Osteocyte (in vitro differentiated cells): ENCODE measurements at regions not wholly inside any gene's neighbourhood (a gene's known extent, or its start where the extent isn't known, plus 50 kb on each side); places are given as distances from the start of the nearest gene placed in this dataset.
"Not testable (repeated sequence)": the region's sequence is repeated elsewhere in the genome, so short reads cannot be mapped to it uniquely, and the experiment has no call there.

ENCODE experiments used
- DNase-seq: peaks from one replicate; pipeline ENCODE4 v3.0.0; 2021; ENCODE audit warnings: mixed read lengths; ENCODE audit not compliant: unreplicated experiment; ENCODE audit errors: extremely low spot score
- H3K27ac Mint-ChIP-seq: one replicate; pipeline ENCODE4 v1.8.0; 2021; ENCODE audit warnings: mild to moderate bottlenecking, mixed read lengths; ENCODE audit not compliant: unreplicated experiment
- H3K27me3 Mint-ChIP-seq: one replicate; pipeline ENCODE4 v1.8.0; 2021; ENCODE audit warnings: mixed read lengths; ENCODE audit not compliant: unreplicated experiment
- H3K36me3 Mint-ChIP-seq: one replicate; pipeline ENCODE4 v1.8.0; 2021; ENCODE audit warnings: mixed read lengths; ENCODE audit not compliant: unreplicated experiment
- H3K4me1 Mint-ChIP-seq: one replicate; pipeline ENCODE4 v1.8.0; 2021; ENCODE audit warnings: mixed read lengths; ENCODE audit not compliant: unreplicated experiment
- H3K4me3 Mint-ChIP-seq: one replicate; pipeline ENCODE4 v1.8.0; 2021; ENCODE audit warnings: mild to moderate bottlenecking, moderate library complexity, mixed read lengths; ENCODE audit not compliant: unreplicated experiment
- H3K9me3 Mint-ChIP-seq: one replicate; pipeline ENCODE4 v1.8.0; 2021; ENCODE audit warnings: mixed read lengths; ENCODE audit not compliant: unreplicated experiment
- CTCF ChIP-seq: fragments of 200-600 bp; sonication (generic); IDR thresholded peaks from 2 replicates; pipeline ENCODE4 v1.5.0; 2021; ENCODE audit warnings: antibody characterized with exemption, mild to moderate bottlenecking, moderate library complexity

GRCh38 chr15:53197426-53197839, 407.3 kb upstream of the ONECUT1 start:
- DNase-seq: peak; percentile 85
- H3K9me3 Mint-ChIP-seq: no peaks in the 10 kb centered on the region
- H3K27me3 Mint-ChIP-seq: peaks cover 4% of the 10 kb centered on the region
- TF ChIP-seq CTCF: peak; percentile 86
- H3K36me3 Mint-ChIP-seq: no peaks in the 10 kb centered on the region
- peaks cover 4% of the 10 kb centered on the region for H3K4me1 Mint-ChIP-seq
- no peak overlapping the region for H3K27ac Mint-ChIP-seq
- H3K4me3 Mint-ChIP-seq: no peak overlapping the region

- Mint-ChIP-seq H3K4me1 (peaks cover 4% of the 10 kb centered on the region), H3K27me3 (peaks cover 4% of the 10 kb centered on the region), H3K4me3 (no peak overlapping the region), H3K27ac (no peak overlapping the region), H3K36me3 (no peaks in the 10 kb centered on the region), H3K9me3 (no peaks in the 10 kb centered on the region)
- DNase-seq: no peak
- no peak for TF ChIP-seq CTCF
These were observed 406.7 kb upstream of the ONECUT1 start for GRCh38 chr15:53196788-53197187.

GRCh38 chr15:53196242-53196641, 406.1 kb upstream of the ONECUT1 start:
- no peak for TF ChIP-seq CTCF
- H3K27me3 Mint-ChIP-seq: peaks cover 4% of the 10 kb centered on the region
- no peak overlapping the region for H3K4me3 Mint-ChIP-seq
- H3K9me3 Mint-ChIP-seq: no peaks in the 10 kb centered on the region
- no peak overlapping the region for H3K27ac Mint-ChIP-seq
- peaks cover 4% of the 10 kb centered on the region for H3K4me1 Mint-ChIP-seq
- DNase-seq: no peak
- H3K36me3 Mint-ChIP-seq: no peaks in the 10 kb centered on the region

- no peak overlapping the region for H3K4me3 Mint-ChIP-seq
- H3K9me3 Mint-ChIP-seq: peaks cover 5% of the 10 kb centered on the region
- TF ChIP-seq CTCF: no peak
- no peak overlapping the region for H3K27ac Mint-ChIP-seq
- DNase-seq: no peak
- H3K4me1 Mint-ChIP-seq: peaks cover 4% of the 10 kb centered on the region
- H3K27me3 Mint-ChIP-seq: no peaks in the 10 kb centered on the region
- no peaks in the 10 kb centered on the region for H3K36me3 Mint-ChIP-seq
These were observed 403.0 kb upstream of the ONECUT1 start for GRCh38 chr15:53193149-53193548.

- Mint-ChIP-seq H3K27ac (no peak overlapping the region), H3K4me3 (no peak overlapping the region), H3K36me3 (no peaks in the 10 kb centered on the region), H3K27me3 (no peaks in the 10 kb centered on the region), H3K9me3 (peaks cover 8% of the 10 kb centered on the region), H3K4me1 (no peaks in the 10 kb centered on the region)
- no peak for DNase-seq
- TF ChIP-seq CTCF: no peak
These were observed 399.7 kb upstream of the ONECUT1 start for GRCh38 chr15:53189860-53190259.

- H3K9me3 Mint-ChIP-seq, H3K4me3 Mint-ChIP-seq, H3K27me3 Mint-ChIP-seq, H3K4me1 Mint-ChIP-seq, DNase-seq, H3K36me3 Mint-ChIP-seq, H3K27ac Mint-ChIP-seq: not testable (repeated sequence)
These were observed 393.3 kb upstream of the ONECUT1 start for GRCh38 chr15:53183449-53183848.
